ENCODE measurements at regions not wholly inside any gene's neighbourhood (a gene's known extent, or its start where the extent isn't known, plus 50 kb on each side); places are given as distances from the start of the nearest gene placed in this dataset.

- no peak overlapping the region for H3K27ac Mint-ChIP-seq
- peak in 1 of 2 donors; percentile 40 for ATAC-seq
- no peaks in the 10 kb centered on the region for H3K4me1 Mint-ChIP-seq (ENCODE audit: low read depth in 2 of 2)
- H3K36me3 Mint-ChIP-seq = no peaks in the 10 kb centered on the region
- peaks cover 5 to 14% of the 10 kb centered on the region in 2 donors for H3K27me3 Mint-ChIP-seq
- no peak overlapping the region for H3K4me3 Mint-ChIP-seq
- H3K9me3 Mint-ChIP-seq = no peaks in the 10 kb centered on the region
- no peak for DNase-seq (ENCODE audit: low spot score)
These were observed 298.4 kb downstream of the PSAT1 start for GRCh38 chr9:78595200-78595945.

- no peaks in the 10 kb centered on the region for H3K36me3 Mint-ChIP-seq
- peaks cover 5 to 14% of the 10 kb centered on the region in 2 donors for H3K27me3 Mint-ChIP-seq
- ATAC-seq (no peak), DNase-seq (ENCODE audit: low spot score) (no peak)
- H3K27ac Mint-ChIP-seq = no peak overlapping the region
- no peaks in the 10 kb centered on the region for H3K9me3 Mint-ChIP-seq
- H3K4me3 Mint-ChIP-seq = no peak overlapping the region
- H3K4me1 Mint-ChIP-seq (ENCODE audit: low read depth in 2 of 2) = no peaks in the 10 kb centered on the region
These were observed 299.4 kb downstream of the PSAT1 start for GRCh38 chr9:78596346-78596745.

GRCh38 chr9:78598120-78598519, 301.2 kb downstream of the PSAT1 start:
- no peak for ATAC-seq
- no peak for DNase-seq (ENCODE audit: low spot score)
- Mint-ChIP-seq H3K4me1 (ENCODE audit: low read depth in 2 of 2) (no peaks in the 10 kb centered on the region), H3K4me3 (no peak overlapping the region), H3K27ac (no peak overlapping the region), H3K9me3 (no peaks in the 10 kb centered on the region), H3K27me3 (peaks cover 5 to 19% of the 10 kb centered on the region in 2 donors), H3K36me3 (no peaks in the 10 kb centered on the region)

- H3K27me3 Mint-ChIP-seq = peaks cover 5 to 22% of the 10 kb centered on the region in 2 donors
- DNase-seq (ENCODE audit: low spot score) = no peak
- ATAC-seq = no peak
- H3K4me3 Mint-ChIP-seq = no peak overlapping the region
- H3K27ac Mint-ChIP-seq = no peak overlapping the region
- H3K4me1 Mint-ChIP-seq (ENCODE audit: low read depth in 2 of 2) = no peaks in the 10 kb centered on the region
- no peaks in the 10 kb centered on the region for H3K36me3 Mint-ChIP-seq
- no peaks in the 10 kb centered on the region for H3K9me3 Mint-ChIP-seq
These were observed 303.0 kb downstream of the PSAT1 start for GRCh38 chr9:78599926-78600325.

GRCh38 chr9:78601957-78602565, 305.1 kb downstream of the PSAT1 start:
- ATAC-seq (no peak), DNase-seq (ENCODE audit: low spot score) (no peak)
- H3K27ac Mint-ChIP-seq = no peak overlapping the region
- no peak overlapping the region for H3K4me3 Mint-ChIP-seq
- H3K27me3 Mint-ChIP-seq = peaks cover 2 to 18% of the 10 kb centered on the region in 2 donors
- H3K36me3 Mint-ChIP-seq = no peaks in the 10 kb centered on the region
- no peaks in the 10 kb centered on the region for H3K4me1 Mint-ChIP-seq (ENCODE audit: low read depth in 2 of 2)
- no peaks in the 10 kb centered on the region for H3K9me3 Mint-ChIP-seq

- H3K27me3 Mint-ChIP-seq = peaks cover 0 to 8% of the 10 kb centered on the region in 2 donors
- no peaks in the 10 kb centered on the region for H3K4me1 Mint-ChIP-seq (ENCODE audit: low read depth in 2 of 2)
- H3K27ac Mint-ChIP-seq = no peak overlapping the region
- ATAC-seq = no peak
- no peaks in the 10 kb centered on the region for H3K36me3 Mint-ChIP-seq
- no peaks in the 10 kb centered on the region for H3K9me3 Mint-ChIP-seq
- no peak for DNase-seq (ENCODE audit: low spot score)
- no peak overlapping the region for H3K4me3 Mint-ChIP-seq
These were observed 308.4 kb downstream of the PSAT1 start for GRCh38 chr9:78605041-78606000.

- Mint-ChIP-seq H3K27me3 (peaks cover 0 to 8% of the 10 kb centered on the region in 2 donors), H3K4me1 (ENCODE audit: low read depth in 2 of 2) (no peaks in the 10 kb centered on the region), H3K9me3 (no peaks in the 10 kb centered on the region), H3K4me3 (no peak overlapping the region), H3K36me3 (no peaks in the 10 kb centered on the region), H3K27ac (no peak overlapping the region)
- DNase-seq (ENCODE audit: low spot score) (no peak), ATAC-seq (no peak)
These were observed 309.1 kb downstream of the PSAT1 start for GRCh38 chr9:78606001-78606379.

- Mint-ChIP-seq H3K36me3 (no peaks in the 10 kb centered on the region), H3K27me3 (peaks cover 0 to 6% of the 10 kb centered on the region in 2 donors), H3K4me1 (ENCODE audit: low read depth in 2 of 2) (no peaks in the 10 kb centered on the region), H3K4me3 (no peak overlapping the region), H3K27ac (no peak overlapping the region), H3K9me3 (no peaks in the 10 kb centered on the region)
- no peak for ATAC-seq
- no peak for DNase-seq (ENCODE audit: low spot score)
These were observed 310.9 kb downstream of the PSAT1 start for GRCh38 chr9:78607853-78608252.

- no peak for DNase-seq (ENCODE audit: low spot score)
- no peak for ATAC-seq
- no peak overlapping the region for H3K4me3 Mint-ChIP-seq
These were observed 312.5 kb downstream of the PSAT1 start for GRCh38 chr9:78609450-78609849.

GRCh38 chr9:78612091-78612490, 315.2 kb downstream of the PSAT1 start:
- H3K4me1 Mint-ChIP-seq (ENCODE audit: low read depth in 2 of 2) = no peaks in the 10 kb centered on the region
- H3K4me3 Mint-ChIP-seq = no peak overlapping the region
- H3K27ac Mint-ChIP-seq = no peak overlapping the region
- DNase-seq (ENCODE audit: low spot score) = no peak
- H3K27me3 Mint-ChIP-seq = no peaks in the 10 kb centered on the region
- no peaks in the 10 kb centered on the region for H3K36me3 Mint-ChIP-seq
- no peaks in the 10 kb centered on the region for H3K9me3 Mint-ChIP-seq
- no peak for ATAC-seq

More at GRCh38 chr9:78609450-78609849, 312.5 kb downstream of the PSAT1 start:
- Mint-ChIP-seq H3K27ac (no peak overlapping the region), H3K4me1 (ENCODE audit: low read depth in 2 of 2) (no peaks in the 10 kb centered on the region), H3K36me3 (no peaks in the 10 kb centered on the region), H3K9me3 (no peaks in the 10 kb centered on the region), H3K27me3 (no peaks in the 10 kb centered on the region)

- Mint-ChIP-seq H3K27ac (no peak overlapping the region), H3K4me3 (no peak overlapping the region), H3K27me3 (no peaks in the 10 kb centered on the region), H3K9me3 (no peaks in the 10 kb centered on the region), H3K36me3 (no peaks in the 10 kb centered on the region), H3K4me1 (ENCODE audit: low read depth in 2 of 2) (no peaks in the 10 kb centered on the region)
- DNase-seq (ENCODE audit: low spot score) (no peak), ATAC-seq (no peak)
These were observed 316.1 kb downstream of the PSAT1 start for GRCh38 chr9:78613006-78613405.

GRCh38 chr9:78614892-78615291, 318.0 kb downstream of the PSAT1 start:
- no peaks in the 10 kb centered on the region for H3K36me3 Mint-ChIP-seq
- no peaks in the 10 kb centered on the region for H3K9me3 Mint-ChIP-seq
- H3K27me3 Mint-ChIP-seq = no peaks in the 10 kb centered on the region
- H3K4me3 Mint-ChIP-seq = no peak overlapping the region
- H3K4me1 Mint-ChIP-seq (ENCODE audit: low read depth in 2 of 2) = no peaks in the 10 kb centered on the region
- no peak for ATAC-seq
- no peak for DNase-seq (ENCODE audit: low spot score)
- no peak overlapping the region for H3K27ac Mint-ChIP-seq

- no peak overlapping the region for H3K27ac Mint-ChIP-seq
- no peaks in the 10 kb centered on the region for H3K36me3 Mint-ChIP-seq
- no peaks in the 10 kb centered on the region for H3K9me3 Mint-ChIP-seq
- no peak overlapping the region for H3K4me3 Mint-ChIP-seq
- ATAC-seq (no peak), DNase-seq (ENCODE audit: low spot score) (no peak)
- H3K4me1 Mint-ChIP-seq (ENCODE audit: low read depth in 2 of 2) = no peaks in the 10 kb centered on the region
- no peaks in the 10 kb centered on the region for H3K27me3 Mint-ChIP-seq
These were observed 318.4 kb downstream of the PSAT1 start for GRCh38 chr9:78615372-78615771.

GRCh38 chr9:78618735-78619134, 321.8 kb downstream of the PSAT1 start:
- H3K9me3 Mint-ChIP-seq = no peaks in the 10 kb centered on the region

More at GRCh38 chr9:78618735-78619134, 321.8 kb downstream of the PSAT1 start:
- Mint-ChIP-seq H3K4me1 (ENCODE audit: low read depth in 2 of 2) (no peaks in the 10 kb centered on the region), H3K36me3 (no peaks in the 10 kb centered on the region), H3K27me3 (no peaks in the 10 kb centered on the region), H3K4me3 (no peak overlapping the region), H3K27ac (no peak overlapping the region)
- no peak for ATAC-seq
- no peak for DNase-seq (ENCODE audit: low spot score)

Measured in natural killer cell treated with Interleukin-12 subunit alpha and Interleukin-12 subunit beta and Interleukin-15 and Interleukin-18, amount 100 ng/mL, for 72 hours (primary cell).